Body of pancreas (tissue), 4 donors: ENCODE measurements at regions not wholly inside any gene's neighbourhood (a gene's known extent, or its start where the extent isn't known, plus 50 kb on each side); places are given as distances from the start of the nearest gene placed in this dataset.
"Not testable (repeated sequence)": the region's sequence is repeated elsewhere in the genome, so short reads cannot be mapped to it uniquely, and the experiment has no call there.

ENCODE experiments used
- POLR2A ChIP-seq, 3 donors: fragments of 450-650 bp; IDR thresholded peaks; one replicate each; pipeline ENCODE4 v1.6.1; 2016; ENCODE audit warnings: antibody characterized with exemption in 3 of 3, mild to moderate bottlenecking in 2 of 3
- TF ChIP-seq, protein P1 (sequence below), 7 experiments: fragments of 450-650 bp in 4 of 7; fragments of 200-600 bp in 3 of 7; sonication (generic) in 3 of 7; IDR thresholded peaks; one replicate each; pipeline ENCODE4 v1.5.1; 2016 to 2019; ENCODE audit warnings: antibody characterized with exemption in 7 of 7

DNA sequence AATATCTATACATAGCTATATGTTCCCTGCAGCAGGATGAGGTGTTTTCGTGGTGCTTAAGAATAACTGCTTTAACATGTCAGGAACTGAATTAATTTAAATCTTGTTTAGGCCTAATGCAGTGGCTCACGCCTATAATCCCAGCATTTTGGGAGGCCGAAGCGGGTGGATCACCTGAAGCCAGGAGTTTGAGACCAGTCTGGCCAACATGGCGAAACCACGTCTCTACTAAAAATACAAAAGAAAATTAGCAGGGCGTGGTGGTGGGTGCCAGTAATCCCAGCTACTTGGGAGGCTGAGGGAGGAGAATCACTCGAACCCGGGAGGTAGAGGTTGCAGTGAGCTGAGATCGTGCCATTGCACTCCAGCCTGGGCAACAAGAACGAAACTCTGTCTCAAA is 717.8 kb upstream of the EPHA7 start:
- not testable (repeated sequence) for TF ChIP-seq POLR2A (IDR thresholded peaks at IDR 0.05)
- TF ChIP-seq, protein P1, sequence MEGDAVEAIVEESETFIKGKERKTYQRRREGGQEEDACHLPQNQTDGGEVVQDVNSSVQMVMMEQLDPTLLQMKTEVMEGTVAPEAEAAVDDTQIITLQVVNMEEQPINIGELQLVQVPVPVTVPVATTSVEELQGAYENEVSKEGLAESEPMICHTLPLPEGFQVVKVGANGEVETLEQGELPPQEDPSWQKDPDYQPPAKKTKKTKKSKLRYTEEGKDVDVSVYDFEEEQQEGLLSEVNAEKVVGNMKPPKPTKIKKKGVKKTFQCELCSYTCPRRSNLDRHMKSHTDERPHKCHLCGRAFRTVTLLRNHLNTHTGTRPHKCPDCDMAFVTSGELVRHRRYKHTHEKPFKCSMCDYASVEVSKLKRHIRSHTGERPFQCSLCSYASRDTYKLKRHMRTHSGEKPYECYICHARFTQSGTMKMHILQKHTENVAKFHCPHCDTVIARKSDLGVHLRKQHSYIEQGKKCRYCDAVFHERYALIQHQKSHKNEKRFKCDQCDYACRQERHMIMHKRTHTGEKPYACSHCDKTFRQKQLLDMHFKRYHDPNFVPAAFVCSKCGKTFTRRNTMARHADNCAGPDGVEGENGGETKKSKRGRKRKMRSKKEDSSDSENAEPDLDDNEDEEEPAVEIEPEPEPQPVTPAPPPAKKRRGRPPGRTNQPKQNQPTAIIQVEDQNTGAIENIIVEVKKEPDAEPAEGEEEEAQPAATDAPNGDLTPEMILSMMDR (IDR thresholded peaks at IDR 0.05): not testable (repeated sequence)
